SU-DHL-6 (cell line): ENCODE measurements at regions not wholly inside any gene's neighbourhood (a gene's known extent, or its start where the extent isn't known, plus 50 kb on each side); places are given as distances from the start of the nearest gene placed in this dataset.
"Not testable (repeated sequence)": the region's sequence is repeated elsewhere in the genome, so short reads cannot be mapped to it uniquely, and the experiment has no call there.

ENCODE experiments used
- H2AFZ ChIP-seq: fragments of 200-600 bp; sonication (generic); 2 replicates; pipeline ENCODE4 v1.6.1; 2014; ENCODE audit warnings: low read depth, mild to moderate bottlenecking, moderate library complexity, mixed read lengths, antibody characterized with exemption, low read length; ENCODE audit not compliant: severe bottlenecking
- H3F3A ChIP-seq: fragments of 200-600 bp; shearing (Covaris generic); 2 replicates; pipeline ENCODE4 v1.6.0; 2016; ENCODE audit warnings: antibody characterized with exemption, mild to moderate bottlenecking; ENCODE audit not compliant: insufficient read depth
- H3K27ac ChIP-seq: fragments of 200-600 bp; sonication (generic); 2 replicates; pipeline ENCODE4 v1.5.1; 2016; ENCODE audit warnings: low read depth, mild to moderate bottlenecking, low read length, moderate library complexity, mixed read lengths
- H3K27me3 ChIP-seq: fragments of 200-600 bp; sonication (generic), shearing (Covaris generic); 2 replicates; pipeline ENCODE4 v1.6.0; 2014; ENCODE audit warnings: mild to moderate bottlenecking, low read length
- H3K36me3 ChIP-seq: fragments of 200-600 bp; sonication (generic); 2 replicates; pipeline ENCODE4 v1.6.1; 2014; ENCODE audit warnings: mild to moderate bottlenecking, low read length, mixed read lengths
- H3K4me2 ChIP-seq: fragments of 300-600, 200-600 bp; shearing (Covaris generic), sonication (generic); 2 replicates; pipeline ENCODE4 v1.6.0; 2014; ENCODE audit warnings: low read length, low read depth, mild to moderate bottlenecking; ENCODE audit not compliant: poor library complexity, severe bottlenecking
- H3K4me3 ChIP-seq: fragments of 200-600 bp; sonication (generic); 2 replicates; pipeline ENCODE4 v1.5.1; 2014; ENCODE audit warnings: antibody characterized with exemption, low read length, mild to moderate bottlenecking, mixed read lengths; ENCODE audit not compliant: insufficient read depth, poor library complexity, severe bottlenecking
- H3K79me2 ChIP-seq: fragments of 200-600 bp; sonication (generic); 2 replicates; pipeline ENCODE4 v1.6.1; 2014; ENCODE audit warnings: mild to moderate bottlenecking, low read length, moderate library complexity; ENCODE audit not compliant: insufficient read depth
- H3K9ac ChIP-seq: fragments of 200-600 bp; sonication (generic); 2 replicates; pipeline ENCODE4 v1.7.0; 2014; ENCODE audit warnings: mild to moderate bottlenecking, low read length
- H3K9me2 ChIP-seq: fragments of 200-600 bp; sonication (generic); replicated peaks from 2 replicates; pipeline ENCODE4 v1.6.1; 2014; ENCODE audit warnings: low read length; ENCODE audit not compliant: insufficient read depth
- H3K9me3 ChIP-seq: fragments of 200-600 bp; sonication (generic); 2 replicates; pipeline ENCODE4 v1.6.1; 2014; ENCODE audit warnings: low read length, mixed read lengths; ENCODE audit not compliant: insufficient read depth
- H4K20me1 ChIP-seq: fragments of 200-600 bp; sonication (generic); 2 replicates; pipeline ENCODE4 v1.6.1; 2014; ENCODE audit warnings: low read depth, mild to moderate bottlenecking, antibody characterized with exemption, low read length, moderate library complexity, mixed read lengths
- CTCF ChIP-seq: fragments of 200-600 bp; sonication (generic); IDR thresholded peaks from one replicate; pipeline ENCODE4 v1.5.1; 2017; ENCODE audit warnings: antibody characterized with exemption, mild to moderate bottlenecking, low read length, moderate library complexity; ENCODE audit not compliant: insufficient read depth, poor library complexity, severe bottlenecking
- EZH2phosphoT487 ChIP-seq: fragments of 200-600 bp; sonication (generic), shearing (Covaris generic); conservative IDR thresholded peaks from 2 replicates; pipeline ENCODE4 v1.6.1; 2018; ENCODE audit warnings: mild to moderate bottlenecking, antibody characterized with exemption, low read length, moderate library complexity, mixed read lengths

DNA sequence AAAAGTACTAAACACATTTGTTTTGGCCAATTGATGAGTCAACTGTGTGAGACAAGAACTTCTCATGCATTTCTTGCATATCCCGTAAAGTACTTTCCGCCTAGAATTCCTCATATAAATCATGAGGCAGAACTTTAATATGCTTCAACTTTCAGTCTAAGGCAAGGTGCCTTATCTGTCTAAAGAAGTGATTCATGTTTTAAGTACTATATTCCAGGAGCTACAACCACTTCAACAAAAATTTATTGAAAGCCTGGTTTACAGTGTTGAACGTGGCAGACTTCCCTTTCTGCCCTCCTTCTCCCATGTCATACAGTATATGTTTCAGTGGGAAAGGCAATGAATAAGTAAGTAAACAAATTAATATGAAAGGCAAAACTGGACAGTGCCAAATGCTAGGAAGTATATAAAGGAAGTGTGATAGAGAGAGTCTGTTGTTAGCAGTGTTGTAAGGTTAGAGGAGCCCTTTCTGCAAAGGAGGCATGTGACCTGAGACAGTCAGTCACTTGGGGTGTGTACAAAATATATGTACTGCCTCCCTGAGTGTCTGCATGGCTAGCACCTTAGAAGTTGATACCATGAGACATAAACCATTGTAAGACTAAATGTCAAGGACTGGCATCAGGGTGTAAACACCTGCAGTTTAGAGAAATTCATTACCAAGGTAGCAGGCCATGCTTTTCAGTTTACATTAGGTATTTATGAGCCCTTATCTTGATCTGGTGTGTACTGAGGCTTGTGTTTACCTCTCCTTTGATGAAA is 362.2 kb downstream of the SRGAP2C start:
- Histone ChIP-seq H3K9me2 (no peaks in the 10 kb centered on the region), H3K4me2 (no peak overlapping the region), H4K20me1 (no peaks in the 10 kb centered on the region), H3K27me3 (no peaks in the 10 kb centered on the region), H3K9me3 (no peaks in the 10 kb centered on the region), H3K9ac (no peak overlapping the region), H2AFZ (no peak overlapping the region), H3K4me3 (no peak overlapping the region), H3K27ac (no peak overlapping the region), H3K79me2 (no peaks in the 10 kb centered on the region), H3F3A (peaks cover 11% of the 10 kb centered on the region), H3K36me3 (no peaks in the 10 kb centered on the region)
- TF ChIP-seq CTCF: no peak
- no peak for TF ChIP-seq EZH2phosphoT487

DNA sequence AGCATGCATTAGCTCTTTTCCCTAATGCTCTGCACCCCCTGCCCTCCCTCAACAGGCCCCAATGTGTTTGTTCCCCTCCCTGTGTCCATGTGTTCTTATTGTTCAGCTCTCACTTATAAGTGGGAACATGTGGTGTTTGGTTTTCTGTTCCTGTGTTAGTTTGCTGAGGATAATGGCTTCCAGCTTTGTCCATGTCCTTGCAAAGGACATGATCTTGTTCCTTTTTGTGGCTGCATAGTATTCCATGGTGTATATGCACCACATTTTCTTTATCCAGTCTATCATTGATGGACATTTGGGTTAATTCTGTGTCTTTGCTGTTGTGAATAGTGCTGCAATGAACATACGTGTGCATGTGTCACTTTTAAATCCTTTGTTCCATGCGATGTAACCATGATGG is 363.0 kb downstream of the SRGAP2C start:
- not testable (repeated sequence) for H3K4me2 ChIP-seq, H3K9me3 ChIP-seq, H3K4me3 ChIP-seq, H4K20me1 ChIP-seq, H3K9ac ChIP-seq, H3K36me3 ChIP-seq, H3K27ac ChIP-seq, H3K79me2 ChIP-seq, H3K9me2 ChIP-seq, H2AFZ ChIP-seq, H3K27me3 ChIP-seq
- peaks cover 13% of the 10 kb centered on the region for H3F3A ChIP-seq

DNA sequence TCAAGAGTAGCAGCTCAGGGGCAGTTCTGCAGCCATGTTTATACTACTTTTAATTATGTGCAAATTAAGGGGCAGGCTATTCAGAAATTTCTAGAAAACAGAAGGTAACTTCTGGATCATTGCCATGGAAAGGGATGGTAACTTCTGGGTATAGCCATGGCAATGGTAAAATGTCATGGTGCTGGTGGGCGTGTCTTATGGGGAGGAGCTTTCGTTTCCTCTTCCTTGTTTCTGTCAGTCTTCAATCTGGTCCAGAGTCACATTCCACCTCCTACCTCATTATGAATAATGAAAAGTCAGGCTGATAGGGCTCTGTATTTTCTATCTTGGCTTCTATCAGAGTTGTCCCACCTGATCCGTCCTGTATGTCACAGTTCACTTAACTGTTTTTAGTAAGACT is 366.0 kb downstream of the SRGAP2C start:
- Histone ChIP-seq H3K4me3 (peak overlapping the region; percentile 36), H3K9ac (peak overlapping the region; percentile 16; the same call in 1 of the 2 replicates), H3K27ac (peak overlapping the region; percentile 90), H3F3A (peaks cover 13% of the 10 kb centered on the region), H3K4me2 (peak overlapping the region; percentile 65)
- not testable (repeated sequence) for H2AFZ ChIP-seq, H3K9me2 ChIP-seq, H3K36me3 ChIP-seq, H4K20me1 ChIP-seq, H3K9me3 ChIP-seq, H3K79me2 ChIP-seq, H3K27me3 ChIP-seq

DNA sequence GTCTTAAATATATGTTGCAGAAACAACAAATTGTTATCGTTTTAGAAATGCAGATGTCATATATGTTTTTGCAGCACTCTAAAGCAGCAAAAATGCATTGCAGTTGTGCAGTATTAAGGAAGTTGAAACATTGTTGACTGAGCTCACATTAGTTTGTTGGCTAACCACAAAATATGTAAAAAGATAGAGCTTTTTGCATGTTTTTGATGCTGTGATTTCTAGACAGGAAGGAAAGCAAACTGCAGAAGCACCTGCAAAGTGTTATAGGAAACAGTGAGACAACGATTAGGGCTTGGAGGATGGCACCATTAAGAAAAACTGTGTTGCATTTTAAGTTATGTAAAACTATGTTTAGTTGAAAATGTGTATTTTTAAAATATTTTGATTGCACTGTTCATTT is 366.7 kb downstream of the SRGAP2C start:
- H2AFZ ChIP-seq, H3K27me3 ChIP-seq, H3K9me2 ChIP-seq, H3K9me3 ChIP-seq, H4K20me1 ChIP-seq, H3K79me2 ChIP-seq, H3K36me3 ChIP-seq: not testable (repeated sequence)
- H3K27ac ChIP-seq: peak overlapping the region; percentile 90
- H3K9ac ChIP-seq: peak overlapping the region; percentile 41
- peaks cover 13% of the 10 kb centered on the region for H3F3A ChIP-seq
- H3K4me3 ChIP-seq: peak overlapping the region; percentile 36
- peak overlapping the region; percentile 65 for H3K4me2 ChIP-seq

- H3K27ac ChIP-seq, H3K36me3 ChIP-seq, H3K9me2 ChIP-seq, H2AFZ ChIP-seq, H4K20me1 ChIP-seq, H3K4me3 ChIP-seq, H3K9ac ChIP-seq, H3K27me3 ChIP-seq, H3K79me2 ChIP-seq, H3F3A ChIP-seq, H3K4me2 ChIP-seq, H3K9me3 ChIP-seq: not testable (repeated sequence)
Observed at GRCh38 chr1:121556560-121556959, 371.8 kb downstream of the SRGAP2C start.

GRCh38 chr1:121558034-121558433 is 373.3 kb downstream of the SRGAP2C start:
- not testable (repeated sequence) for H3K9me3 ChIP-seq, H3K9ac ChIP-seq, H3K4me2 ChIP-seq, H3K9me2 ChIP-seq, H3K4me3 ChIP-seq, H3K27ac ChIP-seq, H3F3A ChIP-seq, H3K36me3 ChIP-seq, H4K20me1 ChIP-seq, H3K79me2 ChIP-seq, H2AFZ ChIP-seq, H3K27me3 ChIP-seq
